ENCODE measurements at regions not wholly inside any gene's neighbourhood (a gene's known extent, or its start where the extent isn't known, plus 50 kb on each side); places are given as distances from the start of the nearest gene placed in this dataset.
"Not testable (repeated sequence)": the region's sequence is repeated elsewhere in the genome, so short reads cannot be mapped to it uniquely, and the experiment has no call there.

DNA sequence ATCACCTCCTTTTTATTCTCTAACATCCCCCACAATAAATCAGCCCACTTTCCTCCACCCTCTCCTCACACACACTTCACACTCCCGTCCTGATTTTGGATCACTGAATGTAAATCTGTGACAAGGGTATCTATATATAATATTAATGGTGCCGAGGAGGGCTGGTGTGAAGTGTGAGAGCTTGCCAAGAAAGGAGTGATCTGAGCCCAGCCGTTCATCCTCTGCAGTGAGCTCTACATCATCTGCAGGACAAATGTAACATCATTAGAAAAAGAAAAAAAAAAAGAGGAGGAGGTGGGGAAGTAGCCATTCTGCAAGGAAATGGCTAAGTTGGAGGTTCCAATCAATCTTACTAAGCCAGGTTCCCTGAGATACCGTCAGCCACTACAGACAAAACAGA lies 291.7 kb upstream of the RRP15 start:
- no peak for FAIRE-seq
- H3K4me1 ChIP-seq (ENCODE audit: control insufficient read depth, insufficient read depth, low read length): no peaks in the 10 kb centered on the region
- DNase-seq (ENCODE audit: low read depth, low spot score): no peak
- no peak overlapping the region for H3K27ac ChIP-seq (ENCODE audit: control insufficient read depth, insufficient read depth)
- ChIA-PET CTCF (no interaction called here), RAD21 (ENCODE audit: unreplicated experiment) (no interaction called here), POLR2A (no interaction called here), SMC1A (ENCODE audit: uncharacterized antibody, unreplicated experiment) (interaction anchor here (0.7 kb wide), 1 partner anchor 261 kb away, joined by 4 read pairs; no protein-coding TSS in a partner anchor)
- H2AFZ ChIP-seq (ENCODE audit: control insufficient read depth, low read depth, low read length): no peak overlapping the region
- H3K27me3 ChIP-seq (replicated peaks in 1 of 2; ENCODE audit: control insufficient read depth in 2 of 2, insufficient read depth in 2 of 2, low read length in 1 of 2): no peaks in the 10 kb centered on the region
- in situ Hi-C loops (cut with MboI) (no loop called here), intact Hi-C loops (cut with micrococcal nuclease; ENCODE audit: unreplicated experiment) (no loop called here)
- TF ChIP-seq RFX5 (IDR thresholded peaks at IDR 0.05; ENCODE audit: low read depth, low read length): no peak
- no peak for TF ChIP-seq IRF5 (IDR thresholded peaks at IDR 0.05; ENCODE audit: borderline replicate concordance)
- no peak for TF ChIP-seq ZNF24 (IDR thresholded peaks at IDR 0.05)
- no peak for TF ChIP-seq SUZ12 (IDR thresholded peaks at IDR 0.05; ENCODE audit: unreplicated experiment)
- TF ChIP-seq FOS (IDR thresholded peaks at IDR 0.05; ENCODE audit: borderline replicate concordance, extremely low read depth, insufficient read length): no peak
- no peak for TF ChIP-seq MTA3 (IDR thresholded peaks at IDR 0.05; ENCODE audit: borderline replicate concordance, low read length)
- TF ChIP-seq GABPA (IDR thresholded peaks at IDR 0.05; ENCODE audit: low read depth): no peak
- TF ChIP-seq POLR2AphosphoS2 (IDR thresholded peaks at IDR 0.05; ENCODE audit: low read depth, low read length): no peak
- TF ChIP-seq IKZF2 (IDR thresholded peaks at IDR 0.05): no peak
- TF ChIP-seq POU2F2 (IDR thresholded peaks at IDR 0.05; ENCODE audit: borderline replicate concordance, low read depth, low read length): no peak
- no peak for TF ChIP-seq BMI1 (IDR thresholded peaks at IDR 0.05; ENCODE audit: borderline replicate concordance)
- TF ChIP-seq PML (IDR thresholded peaks at IDR 0.05; ENCODE audit: low read length): no peak
- TF ChIP-seq CHD4 (IDR thresholded peaks at IDR 0.05): no peak
- TF ChIP-seq MEF2A (IDR thresholded peaks at IDR 0.05; ENCODE audit: insufficient read depth, low read depth, low read length): no peak
- TF ChIP-seq HCFC1 (IDR thresholded peaks at IDR 0.05; ENCODE audit: low read length): no peak
- TF ChIP-seq DPF2 (IDR thresholded peaks at IDR 0.05): no peak
- no peak for TF ChIP-seq ZZZ3 (IDR thresholded peaks at IDR 0.05; ENCODE audit: control insufficient read depth, insufficient read length, low read depth)
- no peak for TF ChIP-seq SIX5 (IDR thresholded peaks at IDR 0.05; ENCODE audit: low read depth, low read length, severe bottlenecking)
- H3K9ac ChIP-seq (ENCODE audit: control insufficient read depth, insufficient read depth, low read length): no peak overlapping the region
- no peak overlapping the region for H3K4me3 ChIP-seq
- BruUV-seq (replicated peaks): no TSS peak
- H3K36me3 ChIP-seq (ENCODE audit: control insufficient read depth in 2 of 2, insufficient read depth in 2 of 2, low read length in 1 of 2): no peaks in the 10 kb centered on the region
- no peaks in the 10 kb centered on the region for H4K20me1 ChIP-seq (ENCODE audit: control insufficient read depth, insufficient read depth)
- ATAC-seq: no peak
- WGBS (ENCODE audit: insufficient coverage, insufficient replicate concordance, low lambda C conversion rate, missing lambda C conversion rate): 16% methylated on average over 4 of the region's 4 CpGs
- no peaks in the 10 kb centered on the region for H3K79me2 ChIP-seq (ENCODE audit: control insufficient read depth, insufficient read depth, low read length)
- H3K4me2 ChIP-seq (ENCODE audit: control insufficient read depth, insufficient read depth): no peak overlapping the region
- no peaks in the 10 kb centered on the region for H3K9me3 ChIP-seq (replicated peaks; ENCODE audit: control insufficient read depth, insufficient read depth, low read length)

DNA sequence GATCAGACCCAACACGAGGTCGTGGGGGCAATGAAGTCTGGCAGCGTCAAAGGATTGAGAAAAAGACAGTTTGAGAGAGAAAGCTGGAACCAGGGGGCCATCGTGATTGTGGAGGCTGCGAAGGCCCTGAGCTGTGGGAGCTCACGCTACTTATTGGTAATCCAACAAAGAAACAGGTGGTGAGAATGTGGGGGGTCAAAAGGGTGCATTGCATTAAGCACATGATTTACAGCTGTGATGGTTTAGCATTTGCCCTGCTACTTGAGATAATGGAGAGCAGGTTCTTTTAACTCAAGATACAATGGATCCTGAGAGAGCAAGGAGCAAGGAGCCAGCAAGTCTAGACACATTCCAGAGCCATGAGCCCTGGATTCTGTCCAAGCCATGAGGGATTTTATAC lies 276.8 kb upstream of the RRP15 start:
- in situ Hi-C loops (cut with MboI): not testable (repeated sequence)
- 6% methylated on average over 6 of the region's 6 CpGs for WGBS (ENCODE audit: insufficient coverage, insufficient replicate concordance, low lambda C conversion rate, missing lambda C conversion rate)

More for the DNA sequence above, 276.8 kb upstream of the RRP15 start:
- intact Hi-C loops (cut with micrococcal nuclease; ENCODE audit: unreplicated experiment); FAIRE-seq; H3K36me3 ChIP-seq (ENCODE audit: control insufficient read depth in 2 of 2, insufficient read depth in 2 of 2, low read length in 1 of 2); H3K79me2 ChIP-seq (ENCODE audit: control insufficient read depth, insufficient read depth, low read length); POLR2A ChIA-PET; DNase-seq (ENCODE audit: low read depth, low spot score); H3K4me1 ChIP-seq (ENCODE audit: control insufficient read depth, insufficient read depth, low read length); H3K27ac ChIP-seq (ENCODE audit: control insufficient read depth, insufficient read depth); H3K4me3 ChIP-seq; H3K9me3 ChIP-seq (replicated peaks; ENCODE audit: control insufficient read depth, insufficient read depth, low read length); CTCF ChIA-PET; ATAC-seq; H2AFZ ChIP-seq (ENCODE audit: control insufficient read depth, low read depth, low read length); H3K4me2 ChIP-seq (ENCODE audit: control insufficient read depth, insufficient read depth); H4K20me1 ChIP-seq (ENCODE audit: control insufficient read depth, insufficient read depth); H3K9ac ChIP-seq (ENCODE audit: control insufficient read depth, insufficient read depth, low read length); BruUV-seq (replicated peaks); RAD21 ChIA-PET (ENCODE audit: unreplicated experiment); H3K27me3 ChIP-seq (replicated peaks in 1 of 2; ENCODE audit: control insufficient read depth in 2 of 2, insufficient read depth in 2 of 2, low read length in 1 of 2): not testable (repeated sequence)
- SMC1A ChIA-PET (ENCODE audit: uncharacterized antibody, unreplicated experiment): interaction anchor here (0.7 kb wide), 1 partner anchor 11 kb away, joined by 3 read pairs; no protein-coding TSS in a partner anchor
